Neural cell (in vitro differentiated cells): ENCODE measurements at regions not wholly inside any gene's neighbourhood (a gene's known extent, or its start where the extent isn't known, plus 50 kb on each side); places are given as distances from the start of the nearest gene placed in this dataset.

ENCODE experiments used
- H2AFZ ChIP-seq: fragments of 200-600, 300-800 bp; sonication (generic), shearing (Covaris generic); 2 replicates; pipeline ENCODE4 v1.6.0; 2014; ENCODE audit warnings: low read depth, mild to moderate bottlenecking, antibody characterized with exemption, low read length, moderate library complexity
- H3F3A ChIP-seq: fragments of 200-600 bp; shearing (Covaris generic); 2 replicates; pipeline ENCODE4 v1.6.1; 2016; ENCODE audit warnings: mild to moderate bottlenecking, moderate library complexity, mixed read lengths, antibody characterized with exemption, low read length; ENCODE audit not compliant: insufficient read depth, poor library complexity, severe bottlenecking
- H3K27ac ChIP-seq: fragments of 200-600, 300-800 bp; sonication (generic), shearing (Covaris generic); 2 replicates; pipeline ENCODE4 v1.5.1; 2014; ENCODE audit warnings: mild to moderate bottlenecking, low read length, moderate library complexity
- H3K27me3 ChIP-seq: fragments of 300-800, 200-600 bp; sonication (generic), shearing (Covaris generic); 2 replicates; pipeline ENCODE4 v1.6.0; 2014; ENCODE audit warnings: mild to moderate bottlenecking, low read depth, low read length, moderate library complexity; ENCODE audit not compliant: insufficient read depth
- H3K36me3 ChIP-seq: fragments of 300-800, 200-600 bp; sonication (generic), shearing (Covaris generic); 2 replicates; pipeline ENCODE4 v1.5.1; 2014; ENCODE audit warnings: mild to moderate bottlenecking, antibody characterized with exemption, low read length, moderate library complexity; ENCODE audit not compliant: insufficient read depth
- H3K4me2 ChIP-seq: fragments of 300-800, 200-600 bp; sonication (generic), shearing (Covaris generic); 2 replicates; pipeline ENCODE4 v1.6.0; 2014; ENCODE audit warnings: mild to moderate bottlenecking, low read length
- H3K4me3 ChIP-seq: fragments of 300-800, 200-600 bp; sonication (generic), shearing (Covaris generic); 2 replicates; pipeline ENCODE4 v1.5.1; 2014; ENCODE audit warnings: mild to moderate bottlenecking, low read length, moderate library complexity
- H3K79me2 ChIP-seq: fragments of 200-600 bp; shearing (Covaris generic); replicated peaks from 2 replicates; pipeline ENCODE4 v1.6.0; 2014; ENCODE audit warnings: mild to moderate bottlenecking, low read length, moderate library complexity; ENCODE audit not compliant: insufficient read depth
- H3K9ac ChIP-seq: fragments of 300-800, 200-600 bp; sonication (generic), shearing (Covaris generic); 2 replicates; pipeline ENCODE4 v1.6.1; 2016; ENCODE audit warnings: mild to moderate bottlenecking, low read length, mixed read lengths
- H3K9me2 ChIP-seq: fragments of 200-600 bp; shearing (Covaris generic); 2 replicates; pipeline ENCODE4 v1.6.1; 2016; ENCODE audit warnings: mild to moderate bottlenecking, low read length, mixed read lengths; ENCODE audit not compliant: insufficient read depth
- H3K9me3 ChIP-seq: fragments of 200-600, 300-800 bp; sonication (generic), shearing (Covaris generic); 2 replicates; pipeline ENCODE4 v1.6.1; 2016; ENCODE audit warnings: mild to moderate bottlenecking, mixed run types, low read length, moderate library complexity, mixed read lengths
- H4K20me1 ChIP-seq: fragments of 200-600 bp; shearing (Covaris generic); 2 replicates; pipeline ENCODE4 v1.6.1; 2016; ENCODE audit warnings: mild to moderate bottlenecking, mixed run types; ENCODE audit not compliant: insufficient read depth
- EP300 ChIP-seq: fragments of 450-650 bp; conservative IDR thresholded peaks from 2 replicates; pipeline ENCODE4 v1.6.1; 2014; ENCODE audit warnings: antibody characterized with exemption, mild to moderate bottlenecking, moderate library complexity; ENCODE audit not compliant: poor library complexity, severe bottlenecking
- EZH2 ChIP-seq: fragments of 200-600, 300-800 bp; shearing (Covaris generic), sonication (generic); IDR thresholded peaks from 2 replicates; pipeline ENCODE4 v1.6.1; 2014; ENCODE audit warnings: antibody characterized with exemption, low read length, borderline replicate concordance, mild to moderate bottlenecking; ENCODE audit not compliant: insufficient read depth, poor library complexity, severe bottlenecking
- MXI1 ChIP-seq: fragments of 450-650 bp; conservative IDR thresholded peaks from 2 replicates; pipeline ENCODE4 v1.6.1; 2014; ENCODE audit warnings: antibody characterized with exemption, mild to moderate bottlenecking; ENCODE audit not compliant: poor library complexity, severe bottlenecking
- POLR2AphosphoS5 ChIP-seq: IDR thresholded peaks from 2 replicates; pipeline ENCODE4 v1.6.1; 2012
- RAD21 ChIP-seq: fragments of 450-650 bp; conservative IDR thresholded peaks from 2 replicates; pipeline ENCODE4 v1.6.1; 2014; ENCODE audit warnings: antibody characterized with exemption, mild to moderate bottlenecking, moderate library complexity
- SMC3 ChIP-seq: fragments of 450-650 bp; conservative IDR thresholded peaks from 2 replicates; pipeline ENCODE4 v1.6.1; 2014; ENCODE audit warnings: antibody characterized with exemption, mild to moderate bottlenecking, moderate library complexity; ENCODE audit not compliant: poor library complexity
- TAF1 ChIP-seq: IDR thresholded peaks from 2 replicates; pipeline ENCODE4 v1.6.1; 2012; ENCODE audit warnings: low read depth
- TF ChIP-seq, protein P1 (sequence below): fragments of 450-650 bp; IDR thresholded peaks from 2 replicates; pipeline ENCODE4 v1.5.1; 2014; ENCODE audit warnings: antibody characterized with exemption, mild to moderate bottlenecking, moderate library complexity; ENCODE audit not compliant: poor library complexity, severe bottlenecking
- TF ChIP-seq, protein P2 (sequence below): IDR thresholded peaks from 2 replicates; pipeline ENCODE4 v1.6.1; 2012; ENCODE audit warnings: borderline replicate concordance

DNA sequence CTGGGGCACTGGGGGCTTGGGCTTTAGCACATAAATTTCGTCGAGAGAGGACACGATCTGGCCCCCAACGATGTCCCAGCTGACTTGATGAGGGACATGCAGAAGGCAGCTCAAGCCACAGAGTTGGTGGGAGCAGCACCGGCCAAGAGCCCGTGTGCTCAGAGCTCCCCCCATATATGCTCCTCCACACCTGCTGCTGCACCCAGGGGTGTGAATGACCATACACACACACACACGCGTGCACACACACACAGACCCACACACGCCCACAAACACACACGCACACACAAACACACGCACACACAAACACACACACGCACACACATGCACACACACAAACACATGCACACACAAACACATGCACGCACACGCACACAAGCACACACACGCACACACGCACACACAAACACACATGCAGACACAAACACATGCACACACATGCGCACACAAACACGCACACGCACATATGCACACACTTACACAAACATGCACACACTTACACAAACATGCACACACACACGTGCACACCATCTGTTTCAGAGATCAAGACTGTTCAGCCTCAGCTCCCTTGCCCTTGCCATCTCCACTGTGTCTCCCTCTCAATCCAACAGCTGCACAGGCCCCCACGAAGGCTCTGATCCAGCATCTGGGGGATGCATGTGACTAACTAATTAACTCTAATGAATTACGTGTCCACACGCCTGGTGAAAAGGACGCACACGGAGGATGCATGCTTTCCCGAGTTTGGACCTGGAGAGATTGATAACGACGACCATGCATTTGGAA is 85.6 kb upstream of the TNRC6C start:
- H3F3A ChIP-seq, result peaks cover 3% of the 10 kb centered on the region
- TF ChIP-seq POLR2AphosphoS5, result no peak
- TF ChIP-seq, protein P1, sequence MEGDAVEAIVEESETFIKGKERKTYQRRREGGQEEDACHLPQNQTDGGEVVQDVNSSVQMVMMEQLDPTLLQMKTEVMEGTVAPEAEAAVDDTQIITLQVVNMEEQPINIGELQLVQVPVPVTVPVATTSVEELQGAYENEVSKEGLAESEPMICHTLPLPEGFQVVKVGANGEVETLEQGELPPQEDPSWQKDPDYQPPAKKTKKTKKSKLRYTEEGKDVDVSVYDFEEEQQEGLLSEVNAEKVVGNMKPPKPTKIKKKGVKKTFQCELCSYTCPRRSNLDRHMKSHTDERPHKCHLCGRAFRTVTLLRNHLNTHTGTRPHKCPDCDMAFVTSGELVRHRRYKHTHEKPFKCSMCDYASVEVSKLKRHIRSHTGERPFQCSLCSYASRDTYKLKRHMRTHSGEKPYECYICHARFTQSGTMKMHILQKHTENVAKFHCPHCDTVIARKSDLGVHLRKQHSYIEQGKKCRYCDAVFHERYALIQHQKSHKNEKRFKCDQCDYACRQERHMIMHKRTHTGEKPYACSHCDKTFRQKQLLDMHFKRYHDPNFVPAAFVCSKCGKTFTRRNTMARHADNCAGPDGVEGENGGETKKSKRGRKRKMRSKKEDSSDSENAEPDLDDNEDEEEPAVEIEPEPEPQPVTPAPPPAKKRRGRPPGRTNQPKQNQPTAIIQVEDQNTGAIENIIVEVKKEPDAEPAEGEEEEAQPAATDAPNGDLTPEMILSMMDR, result no peak
- TF ChIP-seq, protein P2, sequence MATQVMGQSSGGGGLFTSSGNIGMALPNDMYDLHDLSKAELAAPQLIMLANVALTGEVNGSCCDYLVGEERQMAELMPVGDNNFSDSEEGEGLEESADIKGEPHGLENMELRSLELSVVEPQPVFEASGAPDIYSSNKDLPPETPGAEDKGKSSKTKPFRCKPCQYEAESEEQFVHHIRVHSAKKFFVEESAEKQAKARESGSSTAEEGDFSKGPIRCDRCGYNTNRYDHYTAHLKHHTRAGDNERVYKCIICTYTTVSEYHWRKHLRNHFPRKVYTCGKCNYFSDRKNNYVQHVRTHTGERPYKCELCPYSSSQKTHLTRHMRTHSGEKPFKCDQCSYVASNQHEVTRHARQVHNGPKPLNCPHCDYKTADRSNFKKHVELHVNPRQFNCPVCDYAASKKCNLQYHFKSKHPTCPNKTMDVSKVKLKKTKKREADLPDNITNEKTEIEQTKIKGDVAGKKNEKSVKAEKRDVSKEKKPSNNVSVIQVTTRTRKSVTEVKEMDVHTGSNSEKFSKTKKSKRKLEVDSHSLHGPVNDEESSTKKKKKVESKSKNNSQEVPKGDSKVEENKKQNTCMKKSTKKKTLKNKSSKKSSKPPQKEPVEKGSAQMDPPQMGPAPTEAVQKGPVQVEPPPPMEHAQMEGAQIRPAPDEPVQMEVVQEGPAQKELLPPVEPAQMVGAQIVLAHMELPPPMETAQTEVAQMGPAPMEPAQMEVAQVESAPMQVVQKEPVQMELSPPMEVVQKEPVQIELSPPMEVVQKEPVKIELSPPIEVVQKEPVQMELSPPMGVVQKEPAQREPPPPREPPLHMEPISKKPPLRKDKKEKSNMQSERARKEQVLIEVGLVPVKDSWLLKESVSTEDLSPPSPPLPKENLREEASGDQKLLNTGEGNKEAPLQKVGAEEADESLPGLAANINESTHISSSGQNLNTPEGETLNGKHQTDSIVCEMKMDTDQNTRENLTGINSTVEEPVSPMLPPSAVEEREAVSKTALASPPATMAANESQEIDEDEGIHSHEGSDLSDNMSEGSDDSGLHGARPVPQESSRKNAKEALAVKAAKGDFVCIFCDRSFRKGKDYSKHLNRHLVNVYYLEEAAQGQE, result no peak
- no peak for TF ChIP-seq RAD21
- TF ChIP-seq TAF1, result no peak
- TF ChIP-seq EZH2, result no peak
- TF ChIP-seq MXI1, result no peak
- no peak for TF ChIP-seq EP300
- no peak for TF ChIP-seq SMC3
- H3K9me2 ChIP-seq, result no peaks in the 10 kb centered on the region
- no peaks in the 10 kb centered on the region for H3K79me2 ChIP-seq
- no peaks in the 10 kb centered on the region for H4K20me1 ChIP-seq
- no peak overlapping the region for H3K4me3 ChIP-seq
- H3K9me3 ChIP-seq, result no peaks in the 10 kb centered on the region
- H3K4me2 ChIP-seq, result no peak overlapping the region
- H3K36me3 ChIP-seq, result no peaks in the 10 kb centered on the region
- H3K9ac ChIP-seq, result no peak overlapping the region
- no peak overlapping the region for H2AFZ ChIP-seq
- H3K27me3 ChIP-seq, result no peaks in the 10 kb centered on the region
- H3K27ac ChIP-seq, result no peak overlapping the region

GRCh38 chr17:77873500-77874302 is 84.8 kb upstream of the TNRC6C start:
- Histone ChIP-seq H3K9me3 (no peaks in the 10 kb centered on the region), H3K36me3 (no peaks in the 10 kb centered on the region), H2AFZ (no peak overlapping the region), H3K79me2 (no peaks in the 10 kb centered on the region), H3K9me2 (no peaks in the 10 kb centered on the region), H3F3A (peaks cover 3% of the 10 kb centered on the region), H4K20me1 (no peaks in the 10 kb centered on the region), H3K4me2 (no peak overlapping the region), H3K27me3 (no peaks in the 10 kb centered on the region), H3K27ac (no peak overlapping the region), H3K4me3 (no peak overlapping the region), H3K9ac (peak overlapping the region; percentile 27)
- TF ChIP-seq, protein P1, result no peak
- TF ChIP-seq RAD21, result no peak
- TF ChIP-seq MXI1, result no peak
- no peak for TF ChIP-seq SMC3
